Activated CD4-positive, alpha-beta memory T cell treated with anti-CD3 and anti-CD28 coated beads for 36 hours (primary cell): ENCODE measurements at regions not wholly inside any gene's neighbourhood (a gene's known extent, or its start where the extent isn't known, plus 50 kb on each side); places are given as distances from the start of the nearest gene placed in this dataset.
"Not testable (repeated sequence)": the region's sequence is repeated elsewhere in the genome, so short reads cannot be mapped to it uniquely, and the experiment has no call there.

Source experiments
- CTCF ChIA-PET: fragments of 350-600 bp; sonication (Branson Sonifier 250); formaldehyde crosslinking; loops from one replicate; lab custom pipeline; 2021; ENCODE audit warnings: antibody characterized with exemption, inconsistent platforms; lab: Charles Lee
- POLR2A ChIA-PET: fragments of 350-600 bp; sonication (Branson Sonifier 250); formaldehyde crosslinking; loops from one replicate; lab custom pipeline; 2021; ENCODE audit warnings: antibody characterized with exemption; lab: Charles Lee
- DNase-seq: peaks from one replicate; pipeline ENCODE4 v3.0.0-alpha.2; 2020
- H3K27ac Mint-ChIP-seq: one replicate; pipeline ENCODE4 v1.8.0; 2021; ENCODE audit warnings: mixed read lengths
- H3K27me3 Mint-ChIP-seq: one replicate; pipeline ENCODE4 v1.8.0; 2021; ENCODE audit warnings: mixed read lengths
- H3K36me3 Mint-ChIP-seq: one replicate; pipeline ENCODE4 v1.8.0; 2021; ENCODE audit warnings: mixed read lengths
- H3K4me1 Mint-ChIP-seq: one replicate; pipeline ENCODE4 v1.8.0; 2021; ENCODE audit warnings: low read depth, mixed read lengths
- H3K4me3 Mint-ChIP-seq: one replicate; pipeline ENCODE4 v1.8.0; 2021; ENCODE audit warnings: mild to moderate bottlenecking, mixed read lengths
- H3K9me3 Mint-ChIP-seq: one replicate; pipeline ENCODE4 v1.8.0; 2021; ENCODE audit warnings: mixed read lengths
- intact Hi-C: fragments of 100-400 bp; cut with micrococcal nuclease; formaldehyde crosslinking; loops from one replicate; pipeline ENCODE4 v1.15.1; 2023

DNA sequence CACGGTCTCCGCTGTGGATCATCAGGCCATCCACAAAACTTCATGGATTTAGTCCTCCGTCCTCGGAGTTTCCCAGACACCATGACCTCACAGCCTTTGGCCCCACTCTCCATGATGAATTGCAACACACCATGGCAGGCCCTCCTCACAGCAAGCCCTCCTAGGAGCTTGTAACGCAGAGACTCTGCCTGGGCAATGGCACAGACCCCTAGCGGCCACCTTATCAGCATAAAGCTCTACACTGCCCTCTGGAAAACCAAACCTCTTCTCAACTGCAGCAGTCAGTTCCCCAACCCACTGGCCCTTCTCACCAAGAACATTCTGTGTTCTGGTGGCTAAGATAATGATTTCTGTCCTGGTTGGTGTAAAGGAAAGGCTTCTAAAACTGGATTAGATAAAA, 238.4 kb upstream of the USP15 start:
- Mint-ChIP-seq H3K27me3 (peaks cover 1% of the 10 kb centered on the region), H3K4me1 (no peaks in the 10 kb centered on the region), H3K4me3 (no peak overlapping the region), H3K27ac (no peak overlapping the region), H3K36me3 (no peaks in the 10 kb centered on the region), H3K9me3 (no peaks in the 10 kb centered on the region)
- CTCF ChIA-PET = no interaction called here
- intact Hi-C loops = no loop called here
- no peak for DNase-seq
- POLR2A ChIA-PET = no interaction called here

DNA sequence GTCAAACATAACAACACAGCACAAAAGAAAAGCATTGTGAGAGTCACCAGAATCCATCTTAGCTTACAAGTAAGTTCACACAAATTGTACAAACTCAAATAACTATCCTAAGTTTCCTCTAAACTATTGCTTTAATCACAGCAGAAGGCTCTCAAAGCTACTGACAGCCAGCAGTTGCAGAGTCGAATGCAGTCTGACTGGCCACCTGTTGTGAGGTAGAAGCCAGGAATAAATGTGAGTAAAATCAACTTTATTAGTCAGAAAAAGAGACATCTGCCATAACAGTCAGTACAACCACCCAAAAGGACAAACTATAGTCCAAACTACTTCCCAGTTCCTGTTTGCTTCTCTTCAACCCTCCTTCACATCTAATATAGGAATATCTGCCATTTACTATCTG, 231.7 kb upstream of the USP15 start:
- Mint-ChIP-seq H3K4me3 (no peak overlapping the region), H3K27ac (no peak overlapping the region), H3K4me1 (no peaks in the 10 kb centered on the region), H3K36me3 (no peaks in the 10 kb centered on the region), H3K27me3 (peaks cover 1% of the 10 kb centered on the region), H3K9me3 (no peaks in the 10 kb centered on the region)
- DNase-seq = no peak
- intact Hi-C loops = no loop called here
- ChIA-PET CTCF (no interaction called here), POLR2A (no interaction called here)

DNA sequence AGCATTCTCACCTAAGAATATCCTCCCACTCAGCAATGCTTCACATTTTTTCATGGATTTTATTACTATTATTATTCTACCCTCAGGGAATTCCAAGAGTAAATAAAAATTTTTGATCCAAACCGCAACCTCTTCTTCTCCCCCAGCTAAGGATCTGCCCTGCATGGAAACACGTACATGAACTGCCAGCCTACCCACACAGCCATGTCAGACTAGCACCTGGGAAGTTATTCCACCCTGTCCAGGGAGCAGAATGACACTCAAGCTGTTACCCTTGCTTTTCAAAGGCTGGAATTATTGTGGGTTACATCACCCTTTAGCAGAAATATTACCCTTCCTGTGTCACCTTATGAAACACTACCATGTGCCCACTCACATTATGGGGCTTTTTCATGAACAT, 227.3 kb upstream of the USP15 start:
- CTCF ChIA-PET = no interaction called here
- no peaks in the 10 kb centered on the region for H3K4me1 Mint-ChIP-seq
- H3K36me3 Mint-ChIP-seq = no peaks in the 10 kb centered on the region
- no peak overlapping the region for H3K27ac Mint-ChIP-seq
- H3K27me3 Mint-ChIP-seq = peaks cover 2% of the 10 kb centered on the region
- POLR2A ChIA-PET = no interaction called here
- H3K4me3 Mint-ChIP-seq = no peak overlapping the region
- intact Hi-C loops = no loop called here
- no peak for DNase-seq
- H3K9me3 Mint-ChIP-seq = no peaks in the 10 kb centered on the region

DNA sequence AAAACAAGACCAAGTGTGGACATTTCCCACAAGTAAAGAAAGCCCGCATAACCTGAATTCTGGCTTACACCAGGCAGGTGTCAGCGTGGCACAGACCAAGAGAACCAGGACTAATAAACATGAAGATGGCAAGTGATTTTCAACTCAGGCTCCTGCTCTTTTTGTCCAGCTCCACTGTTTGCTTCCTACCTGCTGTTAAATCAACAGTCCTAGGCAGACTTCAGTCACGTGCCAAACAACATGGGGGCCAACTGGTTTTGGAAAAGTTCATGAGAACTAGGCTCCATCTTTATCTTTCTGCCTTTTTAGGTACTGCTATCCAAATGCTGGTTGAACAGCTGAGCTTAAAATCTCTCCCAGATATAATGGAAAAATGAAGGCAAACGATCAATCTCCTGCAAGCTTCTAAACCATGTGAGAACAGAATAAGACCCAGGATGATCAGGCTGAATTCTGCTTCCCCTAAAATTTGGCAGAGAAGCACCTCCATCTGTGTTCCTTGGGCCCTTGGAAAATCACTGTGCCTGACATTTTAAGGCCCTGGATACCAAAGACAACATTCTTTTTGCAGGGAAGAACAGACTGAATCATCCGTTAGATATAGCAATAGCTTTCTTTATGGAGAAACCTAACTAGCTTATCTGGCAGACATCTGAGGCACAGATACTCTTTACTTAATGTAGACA, 215.6 kb upstream of the USP15 start:
- Mint-ChIP-seq H3K9me3 (peaks cover 4% of the 10 kb centered on the region), H3K27ac (no peak overlapping the region), H3K36me3 (no peaks in the 10 kb centered on the region), H3K27me3 (no peaks in the 10 kb centered on the region), H3K4me3 (no peak overlapping the region), H3K4me1 (no peaks in the 10 kb centered on the region)
- POLR2A ChIA-PET = no interaction called here
- CTCF ChIA-PET = no interaction called here
- DNase-seq = no peak
- intact Hi-C loops = no loop called here

DNA sequence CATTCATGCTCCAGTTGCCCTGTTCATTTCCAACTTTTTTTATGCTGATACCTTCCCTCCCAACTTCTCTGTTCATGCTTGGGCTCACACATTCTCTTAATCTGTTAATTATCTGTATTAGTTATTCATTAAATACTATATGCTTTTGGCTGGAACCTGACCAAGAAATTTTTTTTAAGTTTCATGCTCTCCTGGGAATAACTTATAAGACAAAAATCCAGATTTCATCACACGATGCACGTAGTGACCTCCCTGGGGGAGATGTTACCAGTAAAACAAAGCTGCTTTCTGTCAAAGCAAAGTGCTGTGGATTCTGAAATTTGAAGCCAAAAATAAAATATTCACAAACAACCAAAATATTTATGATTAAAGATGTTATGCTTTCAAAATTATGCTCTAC, 215.0 kb upstream of the USP15 start:
- ChIA-PET POLR2A (no interaction called here), CTCF (no interaction called here)
- Mint-ChIP-seq H3K27ac (no peak overlapping the region), H3K9me3 (peaks cover 3% of the 10 kb centered on the region), H3K27me3 (no peaks in the 10 kb centered on the region), H3K4me1 (no peaks in the 10 kb centered on the region), H3K4me3 (no peak overlapping the region), H3K36me3 (no peaks in the 10 kb centered on the region)
- no peak for DNase-seq
- intact Hi-C loops = no loop called here

DNA sequence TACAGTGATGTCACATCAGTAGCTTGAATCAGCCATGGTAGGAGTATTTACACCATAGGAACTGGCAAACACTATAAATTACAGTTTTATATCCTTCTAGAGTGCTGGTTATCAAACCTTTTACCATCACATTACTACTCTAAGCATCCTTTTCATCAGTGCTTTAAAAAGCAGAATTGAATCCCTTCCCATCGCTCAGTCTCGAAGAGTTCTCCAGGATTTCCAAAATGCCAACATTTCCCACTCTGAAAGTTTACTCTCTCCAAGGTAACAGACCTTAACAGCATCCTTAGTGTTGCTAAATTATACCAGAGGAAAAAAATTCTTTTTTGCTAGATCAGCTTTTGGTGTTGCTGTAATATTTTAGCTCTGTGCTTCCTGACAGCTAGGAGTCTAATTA, 209.4 kb upstream of the USP15 start:
- no peaks in the 10 kb centered on the region for H3K4me1 Mint-ChIP-seq
- POLR2A ChIA-PET = no interaction called here
- intact Hi-C loops = no loop called here

DNA sequence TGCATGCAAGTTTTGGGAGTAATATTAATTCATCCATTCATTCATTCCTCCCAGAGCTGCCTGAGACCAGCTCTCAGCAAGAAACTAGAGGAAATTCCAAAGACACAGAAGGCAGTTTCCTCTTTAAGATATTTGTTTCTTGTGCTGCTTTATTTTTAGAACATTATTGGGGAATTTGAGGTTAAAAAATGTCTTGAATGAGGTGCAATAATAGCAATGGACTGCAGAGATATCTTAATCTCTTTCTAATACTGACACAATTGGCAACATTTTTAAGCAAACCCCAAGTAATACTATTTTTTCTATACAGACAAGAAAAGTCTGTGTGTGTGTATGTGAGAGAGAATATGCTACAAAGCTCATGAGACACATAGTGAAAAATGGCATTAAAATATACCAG, 190.2 kb upstream of the USP15 start:
- no peaks in the 10 kb centered on the region for H3K36me3 Mint-ChIP-seq
- no peak overlapping the region for H3K4me3 Mint-ChIP-seq
- intact Hi-C loops = no loop called here
- no peak for DNase-seq
- no peak overlapping the region for H3K27ac Mint-ChIP-seq
- CTCF ChIA-PET = interaction anchor here (0.8 kb wide), 1 partner anchor 140 kb away, joined by 4 read pairs; no protein-coding TSS in a partner anchor
- H3K4me1 Mint-ChIP-seq = no peaks in the 10 kb centered on the region
- H3K27me3 Mint-ChIP-seq = peaks cover 4% of the 10 kb centered on the region
- POLR2A ChIA-PET = no interaction called here
- no peaks in the 10 kb centered on the region for H3K9me3 Mint-ChIP-seq

More for the DNA sequence above, 209.4 kb upstream of the USP15 start:
- H3K9me3 Mint-ChIP-seq = no peaks in the 10 kb centered on the region
- H3K36me3 Mint-ChIP-seq = no peaks in the 10 kb centered on the region
- no peaks in the 10 kb centered on the region for H3K27me3 Mint-ChIP-seq
- H3K4me3 Mint-ChIP-seq = no peak overlapping the region
- CTCF ChIA-PET = no interaction called here
- H3K27ac Mint-ChIP-seq = no peak overlapping the region
- no peak for DNase-seq

DNA sequence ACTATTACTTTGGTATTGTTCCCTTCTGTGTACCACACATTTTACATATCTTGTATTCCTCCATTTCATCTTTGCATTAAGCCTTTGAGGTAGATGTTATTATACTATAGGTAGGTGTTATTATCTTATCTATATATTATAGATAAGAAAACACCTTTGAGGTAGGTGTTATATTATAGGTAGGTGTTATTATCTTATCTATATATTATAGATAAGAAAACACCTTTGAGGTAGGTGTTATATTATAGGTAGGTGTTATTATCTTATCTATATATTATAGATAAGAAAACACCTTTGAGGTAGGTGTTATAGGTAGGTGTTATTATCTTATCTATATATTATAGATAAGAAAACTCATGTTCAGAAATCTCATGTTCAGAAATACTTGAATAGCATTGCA, 187.0 kb upstream of the USP15 start:
- H3K4me1 Mint-ChIP-seq, intact Hi-C loops, H3K4me3 Mint-ChIP-seq, H3K36me3 Mint-ChIP-seq, CTCF ChIA-PET, H3K27ac Mint-ChIP-seq, H3K9me3 Mint-ChIP-seq, POLR2A ChIA-PET, H3K27me3 Mint-ChIP-seq, DNase-seq: not testable (repeated sequence)

DNA sequence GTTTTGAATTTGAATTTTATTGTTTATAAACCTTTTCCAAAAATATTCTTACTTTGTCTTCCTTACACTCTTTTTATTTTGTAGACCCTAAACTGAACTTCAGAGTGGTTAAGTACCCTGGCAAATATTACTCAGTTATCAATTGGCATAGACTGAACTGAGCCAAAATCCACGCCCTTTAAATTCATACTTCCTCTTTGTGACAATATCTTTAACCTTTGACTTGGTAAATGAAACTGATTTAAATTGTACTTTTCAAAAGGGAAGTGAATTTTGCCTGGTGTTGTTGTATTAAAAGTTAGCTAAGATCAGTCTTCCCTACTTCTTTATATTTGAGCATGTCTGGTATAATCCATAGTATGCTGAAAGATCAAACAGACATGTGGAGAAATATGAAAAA, 184.3 kb upstream of the USP15 start:
- CTCF ChIA-PET = no interaction called here

DNA sequence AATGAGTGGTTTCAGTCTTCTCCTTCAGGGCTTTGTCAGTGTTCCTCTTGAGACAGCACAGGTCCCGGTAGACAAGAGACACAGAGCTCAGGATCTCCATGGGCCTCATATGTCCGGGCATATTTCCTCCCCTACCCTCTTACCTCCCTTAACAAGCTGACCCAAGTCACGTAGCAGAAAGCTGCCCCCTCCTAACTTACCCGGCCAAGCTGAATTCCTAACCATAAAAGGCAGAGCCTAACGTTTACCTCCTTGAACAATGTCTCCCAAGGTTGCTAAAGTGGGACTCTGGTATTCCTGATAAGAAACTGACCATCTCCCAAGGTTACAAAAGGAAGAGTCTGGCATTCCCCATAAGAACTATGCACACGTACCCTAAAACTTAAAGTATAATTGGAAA, 182.2 kb upstream of the USP15 start:
- ChIA-PET POLR2A (no interaction called here), CTCF (no interaction called here)
- no peaks in the 10 kb centered on the region for H3K9me3 Mint-ChIP-seq
- no peak for DNase-seq
- no peak overlapping the region for H3K27ac Mint-ChIP-seq
- no peaks in the 10 kb centered on the region for H3K4me1 Mint-ChIP-seq
- peaks cover 2% of the 10 kb centered on the region for H3K27me3 Mint-ChIP-seq
- H3K36me3 Mint-ChIP-seq = no peaks in the 10 kb centered on the region
- H3K4me3 Mint-ChIP-seq = no peak overlapping the region
- intact Hi-C loops = no loop called here

More for the DNA sequence above, 184.3 kb upstream of the USP15 start:
- no peaks in the 10 kb centered on the region for H3K9me3 Mint-ChIP-seq
- no peaks in the 10 kb centered on the region for H3K4me1 Mint-ChIP-seq
- no peak overlapping the region for H3K27ac Mint-ChIP-seq
- H3K27me3 Mint-ChIP-seq = peaks cover 4% of the 10 kb centered on the region
- no peak overlapping the region for H3K4me3 Mint-ChIP-seq
- POLR2A ChIA-PET = no interaction called here
- no peak for DNase-seq
- H3K36me3 Mint-ChIP-seq = no peaks in the 10 kb centered on the region
- intact Hi-C loops = no loop called here

DNA sequence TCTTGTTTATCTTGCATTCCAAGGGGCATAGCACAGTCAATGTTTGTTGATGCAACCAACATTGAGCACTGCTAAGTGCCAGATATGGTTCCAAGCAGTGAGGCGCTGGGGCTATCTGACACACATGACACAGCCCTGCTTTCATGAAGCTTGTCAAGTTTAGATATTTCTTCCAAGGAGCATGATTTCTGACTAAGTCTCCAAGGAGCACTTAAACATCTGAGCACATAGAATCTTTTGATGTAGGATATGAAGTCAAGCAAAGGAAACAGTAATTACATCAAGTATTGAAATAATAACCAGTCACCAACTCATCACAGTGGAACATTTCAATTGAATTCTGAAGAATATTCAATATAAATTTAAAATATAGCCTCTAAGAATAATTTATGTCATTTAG, 177.8 kb upstream of the USP15 start:
- CTCF ChIA-PET = no interaction called here
- no peaks in the 10 kb centered on the region for H3K4me1 Mint-ChIP-seq
- H3K27me3 Mint-ChIP-seq = no peaks in the 10 kb centered on the region
- DNase-seq = no peak
- H3K4me3 Mint-ChIP-seq = no peak overlapping the region
- no peak overlapping the region for H3K27ac Mint-ChIP-seq
- H3K9me3 Mint-ChIP-seq = no peaks in the 10 kb centered on the region
- POLR2A ChIA-PET = no interaction called here
- H3K36me3 Mint-ChIP-seq = no peaks in the 10 kb centered on the region
- intact Hi-C loops = no loop called here

DNA sequence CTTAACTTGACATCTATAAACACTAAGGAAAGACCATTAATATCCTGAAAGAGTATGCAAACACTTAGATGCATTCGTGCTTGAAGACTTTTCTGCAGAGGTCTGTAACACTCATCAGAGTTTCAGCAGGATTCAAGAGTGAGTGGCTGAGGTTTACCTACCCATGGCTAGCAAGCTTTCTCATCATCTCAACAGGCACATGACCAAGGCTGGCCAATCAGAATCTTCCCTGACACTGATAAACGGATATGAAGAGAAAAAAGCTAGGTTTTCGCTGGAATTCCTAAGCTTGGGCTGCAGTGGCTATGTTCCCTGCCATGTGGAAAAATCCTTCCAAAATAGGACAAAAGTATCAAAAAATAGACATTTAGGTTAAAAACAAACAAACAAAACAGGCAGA, 162.1 kb upstream of the USP15 start:
- intact Hi-C loops = loop anchor here (5.0 kb wide), 1 partner anchor 1976 kb away; no protein-coding TSS in a partner anchor
- Mint-ChIP-seq H3K36me3 (no peaks in the 10 kb centered on the region), H3K27ac (no peak overlapping the region), H3K9me3 (no peaks in the 10 kb centered on the region), H3K27me3 (no peaks in the 10 kb centered on the region), H3K4me3 (no peak overlapping the region), H3K4me1 (no peaks in the 10 kb centered on the region)
- ChIA-PET POLR2A (no interaction called here), CTCF (no interaction called here)
- DNase-seq = no peak

DNA sequence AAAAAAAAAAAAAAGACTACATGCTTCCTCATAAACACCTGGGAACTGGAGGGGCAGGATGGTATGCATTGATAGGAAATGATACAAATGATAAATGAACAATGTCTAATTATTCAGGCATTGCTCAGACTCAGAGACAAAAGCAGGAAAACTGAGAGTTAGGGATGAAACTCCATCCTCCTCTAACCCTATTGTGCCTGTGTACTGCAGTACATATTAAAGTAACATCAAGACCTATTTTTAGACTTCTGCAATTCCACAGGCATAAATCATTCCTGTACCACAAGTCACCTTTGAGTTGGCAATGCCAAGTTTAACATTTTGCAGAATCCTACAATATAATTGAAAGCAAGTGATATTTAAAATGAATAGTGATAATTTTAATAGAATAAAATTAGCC, 156.5 kb upstream of the USP15 start:
- H3K27me3 Mint-ChIP-seq = no peaks in the 10 kb centered on the region
- intact Hi-C loops = no loop called here
- no peaks in the 10 kb centered on the region for H3K36me3 Mint-ChIP-seq
- ChIA-PET POLR2A (no interaction called here), CTCF (no interaction called here)
- DNase-seq = no peak
- no peak overlapping the region for H3K27ac Mint-ChIP-seq
- no peak overlapping the region for H3K4me3 Mint-ChIP-seq
- H3K4me1 Mint-ChIP-seq = no peaks in the 10 kb centered on the region
- no peaks in the 10 kb centered on the region for H3K9me3 Mint-ChIP-seq
